ENCODE measurements at regions not wholly inside any gene's neighbourhood (a gene's known extent, or its start where the extent isn't known, plus 50 kb on each side); places are given as distances from the start of the nearest gene placed in this dataset.
A peak's percentile ranks its signal among the peaks of the same experiment; 100 is the strongest.

DNA sequence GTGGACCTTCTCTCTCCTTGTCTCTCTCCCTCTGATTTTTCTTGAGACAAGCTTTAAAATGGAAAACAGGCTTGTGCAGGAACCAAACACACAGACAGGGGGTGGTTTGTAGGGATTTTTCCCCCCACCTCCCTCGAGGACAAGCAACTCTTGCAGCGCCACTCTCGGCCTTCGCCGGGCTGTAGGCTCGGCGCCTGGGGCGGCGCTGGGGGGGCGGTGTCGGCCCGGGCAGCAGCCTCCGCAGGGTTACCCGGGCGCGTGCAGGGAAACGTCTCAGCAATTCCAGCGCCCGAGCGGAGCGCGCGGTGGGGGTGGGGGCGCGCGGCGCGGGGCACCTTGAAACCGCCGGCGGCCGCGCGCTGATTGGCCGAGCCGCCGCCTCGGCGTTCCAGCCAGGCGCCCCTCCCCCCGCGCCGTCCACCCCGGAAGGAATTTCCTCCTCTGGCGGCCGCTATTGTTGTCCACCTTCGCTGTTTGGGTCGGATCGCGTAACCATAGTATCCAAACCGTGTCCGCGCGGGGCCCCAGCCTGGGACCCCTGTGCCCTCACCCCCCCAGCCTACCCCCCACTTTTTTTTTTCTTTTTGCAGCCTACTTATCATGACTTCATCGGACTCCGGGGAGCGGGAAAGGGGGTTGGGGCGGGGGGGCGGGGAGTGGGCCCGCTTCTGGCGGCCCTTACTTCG is 59.8 kb upstream of the ACOT11 start:
- Mint-ChIP-seq H3K4me3 (peak overlapping the region; percentile 88 to 96 (median 90)), H3K36me3 (peaks cover 0 to 3% of the 10 kb centered on the region in 2 donors), H3K27me3 (no peaks in the 10 kb centered on the region), H3K9me3 (no peaks in the 10 kb centered on the region), H3K27ac (peak overlapping the region; percentile 77 to 95 (median 87)), H3K4me1 (peaks cover 37 to 56% (median 47%) of the 10 kb centered on the region in 4 donors)
- intact Hi-C loops (cut with micrococcal nuclease): loop anchor here (1.0 to 10.0 kb wide), 5 partner anchors 11 to 543 kb away; partner anchors contain the start of genes CYB5RL, IFT25, LRRC42 and MRPL37
- Histone ChIP-seq H3K27ac (ENCODE audit: low read depth, low read length) (peak overlapping the region; percentile 72), H3K27me3 (ENCODE audit: insufficient read depth, low read length) (no peaks in the 10 kb centered on the region), H3K36me3 (ENCODE audit: insufficient read depth, low read length) (no peaks in the 10 kb centered on the region), H3K9me3 (ENCODE audit: control insufficient read depth in 1 of 2, low read length in 2 of 2) (no peaks in the 10 kb centered on the region), H3K4me1 (ENCODE audit: insufficient read depth, low read length) (peaks cover 39% of the 10 kb centered on the region), H3K4me3 (ENCODE audit: low read length in 2 of 2) (peak overlapping the region in 1 of 2 donors; percentile 71)
- DNase-seq: peak; percentile 69 to 81 (median 75)
- CTCF ChIA-PET (ENCODE audit: partially characterized antibody): interaction anchor here (0.6 to 4.6 kb wide), 23 partner anchors 8 to 420 kb away, joined by 3 to 44 read pairs (median 7); partner anchors contain the start of gene SSBP3
- POLR2A ChIA-PET (ENCODE audit: partially characterized antibody): interaction anchor here (0.6 to 9.7 kb wide), 23 partner anchors 8 to 543 kb away, joined by 3 to 254 read pairs (median 3); partner anchors contain the start of genes CYB5RL, IFT25, LRRC42 and MRPL37

DNA sequence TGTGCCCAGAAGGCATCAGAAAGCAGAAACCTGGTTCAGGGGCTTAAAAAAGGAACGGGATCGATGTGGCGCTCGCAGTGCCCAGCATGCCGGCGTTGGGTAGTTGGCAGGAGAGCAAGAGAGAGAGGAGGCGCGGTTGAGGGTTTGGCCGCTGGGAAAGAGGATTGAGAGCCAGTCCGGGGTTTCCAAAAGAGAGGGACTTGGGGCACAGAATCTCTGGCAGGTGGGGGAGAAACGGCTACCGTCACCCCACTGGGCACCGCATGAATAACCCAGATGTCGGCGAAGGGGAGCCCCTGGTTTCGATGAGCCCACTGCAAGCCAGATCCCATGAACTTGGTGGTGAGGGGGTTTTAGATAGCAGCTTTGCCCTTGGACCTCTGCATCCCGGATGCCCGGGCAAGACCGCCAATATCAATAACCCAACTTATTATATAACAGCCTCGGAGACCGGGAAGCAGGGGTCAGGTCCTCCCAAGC is 60.4 kb upstream of the ACOT11 start:
- ChIA-PET POLR2A (ENCODE audit: partially characterized antibody) (interaction anchor here (0.6 to 9.7 kb wide), 20 partner anchors 8 to 435 kb away, joined by 3 to 254 read pairs (median 4); partner anchors contain the start of genes CYB5RL, MRPL37, SSBP3 and TMEM59), CTCF (ENCODE audit: partially characterized antibody) (interaction anchor here (0.6 to 4.6 kb wide), 16 partner anchors 8 to 419 kb away, joined by 3 to 43 read pairs (median 6); partner anchors contain the start of gene SSBP3)
- Mint-ChIP-seq H3K9me3 (no peaks in the 10 kb centered on the region), H3K27ac (peak overlapping the region; percentile 81 to 92 (median 88)), H3K4me3 (peak overlapping the region; percentile 83 to 95 (median 86)), H3K36me3 (peaks cover 0 to 3% of the 10 kb centered on the region in 2 donors), H3K4me1 (peaks cover 37 to 56% (median 47%) of the 10 kb centered on the region in 4 donors), H3K27me3 (no peaks in the 10 kb centered on the region)
- Histone ChIP-seq H3K36me3 (ENCODE audit: insufficient read depth, low read length) (no peaks in the 10 kb centered on the region), H3K27me3 (ENCODE audit: insufficient read depth, low read length) (no peaks in the 10 kb centered on the region), H3K4me1 (ENCODE audit: insufficient read depth, low read length) (peaks cover 39% of the 10 kb centered on the region), H3K4me3 (ENCODE audit: low read length in 2 of 2) (peak overlapping the region in 1 of 2 donors; percentile 71), H3K27ac (ENCODE audit: low read depth, low read length) (peak overlapping the region; percentile 72), H3K9me3 (ENCODE audit: control insufficient read depth in 1 of 2, low read length in 2 of 2) (no peaks in the 10 kb centered on the region)
- DNase-seq: no peak
- intact Hi-C loops (cut with micrococcal nuclease): loop anchor here (1.0 to 10.0 kb wide), 5 partner anchors 10 to 543 kb away; partner anchors contain the start of genes CYB5RL, IFT25, LRRC42 and MRPL37

DNA sequence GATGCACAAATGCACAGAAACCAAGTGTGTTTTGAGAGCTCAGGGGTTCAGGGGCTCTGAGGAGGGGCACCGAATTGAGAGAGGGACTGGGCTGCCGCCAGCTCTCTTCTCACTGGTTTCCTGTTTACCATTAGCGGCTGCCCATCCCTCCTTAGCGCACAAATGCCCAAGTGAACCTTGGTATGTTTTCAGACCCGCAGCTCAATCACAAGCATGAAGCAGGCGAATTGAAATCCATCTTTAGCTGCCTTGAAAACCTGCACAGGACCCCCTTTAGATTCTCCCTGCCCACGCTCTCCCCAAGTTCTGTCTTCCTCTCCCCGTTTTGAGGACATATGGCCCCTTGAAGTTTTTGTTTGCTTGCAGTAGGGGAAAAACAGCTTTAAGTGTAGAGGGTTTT is 61.1 kb upstream of the ACOT11 start:
- no peak overlapping the region for H3K27ac ChIP-seq (ENCODE audit: low read depth, low read length)
- H3K4me3 Mint-ChIP-seq: peak overlapping the region; percentile 83 to 95 (median 86)
- intact Hi-C loops (cut with micrococcal nuclease): loop anchor here (5.0 to 10.0 kb wide), 2 partner anchors 285 to 542 kb away; partner anchors contain the start of genes CYB5RL, IFT25, LRRC42 and MRPL37
- no peaks in the 10 kb centered on the region for H3K36me3 ChIP-seq (ENCODE audit: insufficient read depth, low read length)
- ChIA-PET CTCF (ENCODE audit: partially characterized antibody) (interaction anchor here (0.9 to 4.0 kb wide), 15 partner anchors 10 to 419 kb away, joined by 3 to 36 read pairs (median 6); partner anchors contain the start of gene SSBP3), POLR2A (ENCODE audit: partially characterized antibody) (interaction anchor here (0.6 to 9.7 kb wide), 16 partner anchors 13 to 434 kb away, joined by 3 to 254 read pairs (median 5); partner anchors contain the start of genes SSBP3, TMEM59 and TTC22)
- H3K4me1 ChIP-seq (ENCODE audit: insufficient read depth, low read length): peaks cover 45% of the 10 kb centered on the region
- H3K9me3 Mint-ChIP-seq: no peaks in the 10 kb centered on the region
- H3K4me3 ChIP-seq (ENCODE audit: low read length in 2 of 2): no peak overlapping the region
- H3K27ac Mint-ChIP-seq: peak overlapping the region; percentile 21 to 92 (median 88)
- H3K27me3 Mint-ChIP-seq: no peaks in the 10 kb centered on the region
- H3K27me3 ChIP-seq (ENCODE audit: insufficient read depth, low read length): no peaks in the 10 kb centered on the region
- no peaks in the 10 kb centered on the region for H3K9me3 ChIP-seq (ENCODE audit: control insufficient read depth in 1 of 2, low read length in 2 of 2)
- DNase-seq: no peak
- H3K4me1 Mint-ChIP-seq: peaks cover 37 to 59% (median 49%) of the 10 kb centered on the region in 4 donors
- H3K36me3 Mint-ChIP-seq: peaks cover 0 to 3% of the 10 kb centered on the region in 2 donors

DNA sequence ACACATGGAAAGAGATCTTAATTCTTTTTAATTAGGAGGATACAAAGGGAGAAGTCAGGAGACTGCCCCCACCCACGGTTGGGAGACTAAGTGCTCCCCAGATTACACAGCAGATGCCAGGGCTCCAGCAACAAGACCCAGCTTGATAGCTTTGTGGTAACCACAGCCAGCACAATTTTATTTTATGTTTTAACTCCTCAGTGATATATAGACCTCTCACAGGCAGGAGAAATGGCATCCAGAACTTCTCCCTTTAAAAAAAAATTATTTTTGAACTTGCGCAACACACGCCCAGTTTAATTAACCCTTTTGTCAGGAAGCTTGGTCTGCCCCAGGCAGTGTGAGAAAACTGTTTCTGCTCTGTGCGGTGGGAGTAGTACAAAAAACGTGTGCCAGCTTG is 62.6 kb upstream of the ACOT11 start:
- Histone ChIP-seq H3K4me1 (ENCODE audit: insufficient read depth, low read length) (peaks cover 59% of the 10 kb centered on the region), H3K27ac (ENCODE audit: low read depth, low read length) (no peak overlapping the region), H3K36me3 (ENCODE audit: insufficient read depth, low read length) (no peaks in the 10 kb centered on the region), H3K27me3 (ENCODE audit: insufficient read depth, low read length) (no peaks in the 10 kb centered on the region), H3K9me3 (ENCODE audit: control insufficient read depth in 1 of 2, low read length in 2 of 2) (no peaks in the 10 kb centered on the region), H3K4me3 (ENCODE audit: low read length in 2 of 2) (no peak overlapping the region)
- ChIA-PET POLR2A (ENCODE audit: partially characterized antibody) (interaction anchor here (0.7 to 9.7 kb wide), 4 partner anchors 11 to 81 kb away, joined by 3 to 254 read pairs (median 70); partner anchors contain the start of gene SSBP3), CTCF (ENCODE audit: partially characterized antibody) (interaction anchor here (1.5 to 2.6 kb wide), 5 partner anchors 8 to 284 kb away, joined by 3 to 17 read pairs (median 4); no protein-coding TSS in a partner anchor)
- Mint-ChIP-seq H3K27ac (peak overlapping the region; percentile 19 to 88 (median 63)), H3K36me3 (peaks cover 0 to 3% of the 10 kb centered on the region in 2 donors), H3K4me3 (peak overlapping the region in 6 of 8 donors; percentile 16 to 63 (median 46)), H3K4me1 (peaks cover 52 to 70% (median 60%) of the 10 kb centered on the region in 4 donors), H3K9me3 (no peaks in the 10 kb centered on the region), H3K27me3 (no peaks in the 10 kb centered on the region)
- intact Hi-C loops (cut with micrococcal nuclease): loop anchor here (5.0 to 10.0 kb wide), 2 partner anchors 283 to 541 kb away; partner anchors contain the start of genes CYB5RL, IFT25, LRRC42 and MRPL37
- no peak for DNase-seq

- intact Hi-C loops (cut with micrococcal nuclease): loop anchor here (10.0 kb wide), 1 partner anchor 539 kb away; the partner anchor contains the start of genes IFT25 and LRRC42
- H3K4me1 Mint-ChIP-seq: peaks cover 56 to 78% (median 66%) of the 10 kb centered on the region in 4 donors
- CTCF ChIA-PET (ENCODE audit: partially characterized antibody): interaction anchor here (2.1 to 2.2 kb wide), 2 partner anchors 15 to 77 kb away, joined by 4 to 6 read pairs; no protein-coding TSS in a partner anchor
- H3K27ac Mint-ChIP-seq: peak overlapping the region in 5 of 7 donors; percentile 7 to 84 (median 16)
- no peaks in the 10 kb centered on the region for H3K9me3 Mint-ChIP-seq
- no peak overlapping the region for H3K4me3 ChIP-seq (ENCODE audit: low read length in 2 of 2)
- no peaks in the 10 kb centered on the region for H3K27me3 ChIP-seq (ENCODE audit: insufficient read depth, low read length)
- POLR2A ChIA-PET (ENCODE audit: partially characterized antibody): interaction anchor here (0.6 to 9.7 kb wide), 5 partner anchors 10 to 302 kb away, joined by 3 to 254 read pairs (median 37); partner anchors contain the start of gene SSBP3
- no peaks in the 10 kb centered on the region for H3K27me3 Mint-ChIP-seq
- peaks cover 65% of the 10 kb centered on the region for H3K4me1 ChIP-seq (ENCODE audit: insufficient read depth, low read length)
- H3K36me3 Mint-ChIP-seq: peaks cover 0 to 3% of the 10 kb centered on the region in 2 donors
- H3K36me3 ChIP-seq (ENCODE audit: insufficient read depth, low read length): no peaks in the 10 kb centered on the region
- peak overlapping the region in 1 of 8 donors; percentile 54 for H3K4me3 Mint-ChIP-seq
- no peak for DNase-seq
- H3K27ac ChIP-seq (ENCODE audit: low read depth, low read length): no peak overlapping the region
- no peaks in the 10 kb centered on the region for H3K9me3 ChIP-seq (ENCODE audit: control insufficient read depth in 1 of 2, low read length in 2 of 2)
Observed at GRCh38 chr1:54483875-54484437, 64.1 kb upstream of the ACOT11 start.

GRCh38 chr1:54481201-54481884 is 66.7 kb upstream of the ACOT11 start:
- H3K27ac Mint-ChIP-seq: peak overlapping the region; percentile 58 to 95 (median 88)
- no peaks in the 10 kb centered on the region for H3K9me3 Mint-ChIP-seq
- no peak overlapping the region for H3K4me3 ChIP-seq (ENCODE audit: low read length in 2 of 2)
- H3K27me3 Mint-ChIP-seq: no peaks in the 10 kb centered on the region
- no peaks in the 10 kb centered on the region for H3K36me3 ChIP-seq (ENCODE audit: insufficient read depth, low read length)
- ChIA-PET POLR2A (ENCODE audit: partially characterized antibody) (interaction anchor here (0.9 to 10.4 kb wide), 3 partner anchors 19 to 77 kb away, joined by 4 to 121 read pairs (median 45); partner anchors contain the start of gene SSBP3), CTCF (ENCODE audit: partially characterized antibody) (interaction anchor here (0.7 to 2.2 kb wide), 4 partner anchors 8 to 320 kb away, joined by 3 to 11 read pairs (median 5); no protein-coding TSS in a partner anchor)
- intact Hi-C loops (cut with micrococcal nuclease): loop anchor here (10.0 kb wide), 1 partner anchor 537 kb away; the partner anchor contains the start of genes IFT25 and LRRC42
- no peaks in the 10 kb centered on the region for H3K36me3 Mint-ChIP-seq
- H3K4me1 Mint-ChIP-seq: peaks cover 53 to 83% (median 69%) of the 10 kb centered on the region in 4 donors
- peak overlapping the region in 7 of 8 donors; percentile 66 to 80 (median 74) for H3K4me3 Mint-ChIP-seq
- H3K4me1 ChIP-seq (ENCODE audit: insufficient read depth, low read length): peaks cover 68% of the 10 kb centered on the region
- H3K9me3 ChIP-seq (ENCODE audit: control insufficient read depth in 1 of 2, low read length in 2 of 2): no peaks in the 10 kb centered on the region
- peak; percentile 36 to 62 (median 57) for DNase-seq
- H3K27ac ChIP-seq (ENCODE audit: low read depth, low read length): peak overlapping the region; percentile 21
- no peaks in the 10 kb centered on the region for H3K27me3 ChIP-seq (ENCODE audit: insufficient read depth, low read length)

Data from CD4-positive, alpha-beta memory T cell (primary cell).